ENCODE measurements at regions not wholly inside any gene's neighbourhood (a gene's known extent, or its start where the extent isn't known, plus 50 kb on each side); places are given as distances from the start of the nearest gene placed in this dataset.
A peak's percentile ranks its signal among the peaks of the same experiment; 100 is the strongest.

DNA sequence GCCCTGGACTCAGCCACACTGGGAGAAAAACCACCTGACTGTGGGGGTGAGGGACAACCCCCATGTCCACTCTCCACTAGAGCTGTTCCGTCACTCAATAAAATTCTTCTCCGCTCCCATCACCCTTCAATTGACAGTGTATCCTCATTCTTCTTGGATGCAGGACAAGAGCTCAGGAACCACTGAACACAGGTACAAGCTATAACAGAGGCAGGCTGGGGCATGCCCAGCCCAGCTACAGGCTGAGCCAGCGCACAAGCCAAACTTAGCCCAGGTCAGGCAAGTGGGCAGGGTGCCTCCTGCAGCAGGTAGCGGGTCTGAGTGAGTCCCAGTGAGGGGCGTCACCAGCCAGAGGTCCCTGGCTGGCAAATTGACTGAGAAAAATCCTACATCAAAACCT, 183.4 kb downstream of the HINT1 start:
- Mint-ChIP-seq H3K4me3 (ENCODE audit: unreplicated experiment) (no peak overlapping the region), H3K27ac (ENCODE audit: low read depth, unreplicated experiment) (no peak overlapping the region), H3K27me3 (ENCODE audit: insufficient read depth, unreplicated experiment) (no peaks in the 10 kb centered on the region), H3K4me1 (ENCODE audit: insufficient read depth, unreplicated experiment) (peaks cover 12% of the 10 kb centered on the region), H3K9me3 (ENCODE audit: unreplicated experiment) (peaks cover 16% of the 10 kb centered on the region), H3K36me3 (ENCODE audit: insufficient read depth, unreplicated experiment) (peaks cover 11% of the 10 kb centered on the region)
- TF ChIP-seq, protein P1, sequence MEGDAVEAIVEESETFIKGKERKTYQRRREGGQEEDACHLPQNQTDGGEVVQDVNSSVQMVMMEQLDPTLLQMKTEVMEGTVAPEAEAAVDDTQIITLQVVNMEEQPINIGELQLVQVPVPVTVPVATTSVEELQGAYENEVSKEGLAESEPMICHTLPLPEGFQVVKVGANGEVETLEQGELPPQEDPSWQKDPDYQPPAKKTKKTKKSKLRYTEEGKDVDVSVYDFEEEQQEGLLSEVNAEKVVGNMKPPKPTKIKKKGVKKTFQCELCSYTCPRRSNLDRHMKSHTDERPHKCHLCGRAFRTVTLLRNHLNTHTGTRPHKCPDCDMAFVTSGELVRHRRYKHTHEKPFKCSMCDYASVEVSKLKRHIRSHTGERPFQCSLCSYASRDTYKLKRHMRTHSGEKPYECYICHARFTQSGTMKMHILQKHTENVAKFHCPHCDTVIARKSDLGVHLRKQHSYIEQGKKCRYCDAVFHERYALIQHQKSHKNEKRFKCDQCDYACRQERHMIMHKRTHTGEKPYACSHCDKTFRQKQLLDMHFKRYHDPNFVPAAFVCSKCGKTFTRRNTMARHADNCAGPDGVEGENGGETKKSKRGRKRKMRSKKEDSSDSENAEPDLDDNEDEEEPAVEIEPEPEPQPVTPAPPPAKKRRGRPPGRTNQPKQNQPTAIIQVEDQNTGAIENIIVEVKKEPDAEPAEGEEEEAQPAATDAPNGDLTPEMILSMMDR (IDR thresholded peaks at IDR 0.05; ENCODE audit: unreplicated experiment), result no peak
- ChIA-PET CTCF (no interaction called here), POLR2A (no interaction called here)
- DNase-seq (ENCODE audit: unreplicated experiment), result no peak
- intact Hi-C loops (cut with micrococcal nuclease), result no loop called here
- no TSS peak for BruUV-seq (replicated peaks)

DNA sequence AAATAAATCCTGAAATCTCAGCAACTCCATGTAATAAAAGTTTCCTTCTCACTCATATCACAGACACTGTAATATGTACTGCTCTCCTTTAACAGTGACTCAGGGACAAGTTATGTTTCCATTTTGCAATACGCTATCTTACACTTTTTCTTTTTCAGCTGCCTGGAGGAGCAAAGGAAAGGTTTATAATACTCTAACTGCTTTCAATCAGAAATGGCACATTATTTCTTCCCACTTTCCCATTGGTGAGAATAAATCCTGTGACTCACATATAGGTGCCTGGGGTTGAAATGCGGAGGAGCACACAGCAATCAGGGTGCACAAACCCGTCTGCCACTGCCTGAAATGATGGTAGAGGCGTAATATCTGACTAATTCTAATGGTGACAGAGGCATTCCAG, 186.6 kb downstream of the HINT1 start:
- DNase-seq (ENCODE audit: unreplicated experiment), result peak; percentile 63
- intact Hi-C loops (cut with micrococcal nuclease), result no loop called here
- ChIA-PET POLR2A (no interaction called here), CTCF (no interaction called here)
- Mint-ChIP-seq H3K36me3 (ENCODE audit: insufficient read depth, unreplicated experiment) (peaks cover 11% of the 10 kb centered on the region), H3K27me3 (ENCODE audit: insufficient read depth, unreplicated experiment) (no peaks in the 10 kb centered on the region), H3K4me1 (ENCODE audit: insufficient read depth, unreplicated experiment) (peaks cover 31% of the 10 kb centered on the region), H3K27ac (ENCODE audit: low read depth, unreplicated experiment) (peak overlapping the region; percentile 66), H3K9me3 (ENCODE audit: unreplicated experiment) (peaks cover 16% of the 10 kb centered on the region), H3K4me3 (ENCODE audit: unreplicated experiment) (peak overlapping the region; percentile 28)
- BruUV-seq (replicated peaks), result no TSS peak
- TF ChIP-seq, protein P1 (IDR thresholded peaks at IDR 0.05; ENCODE audit: unreplicated experiment), result no peak

DNA sequence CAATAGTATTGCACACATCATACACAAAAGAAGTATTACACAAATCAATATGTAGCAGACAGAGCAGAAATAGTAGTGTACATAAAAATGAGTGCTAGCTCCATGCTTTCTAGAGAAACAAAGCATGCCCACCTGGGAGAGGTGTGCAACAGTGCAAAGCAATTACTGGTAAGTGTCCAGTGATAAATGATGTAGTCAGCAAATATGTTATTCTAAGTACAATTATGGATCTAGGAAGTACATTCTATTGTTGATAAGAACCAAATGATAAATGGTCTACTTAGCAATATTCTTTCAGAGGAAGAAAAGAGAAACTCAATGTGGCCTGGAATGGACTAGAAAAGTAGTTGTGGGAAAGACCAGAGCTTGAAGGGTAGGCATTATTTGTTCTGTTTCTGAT, 188.6 kb downstream of the HINT1 start:
- Mint-ChIP-seq H3K4me3 (ENCODE audit: unreplicated experiment) (no peak overlapping the region), H3K27me3 (ENCODE audit: insufficient read depth, unreplicated experiment) (no peaks in the 10 kb centered on the region), H3K4me1 (ENCODE audit: insufficient read depth, unreplicated experiment) (peaks cover 31% of the 10 kb centered on the region), H3K36me3 (ENCODE audit: insufficient read depth, unreplicated experiment) (peaks cover 9% of the 10 kb centered on the region), H3K27ac (ENCODE audit: low read depth, unreplicated experiment) (peak overlapping the region; percentile 83), H3K9me3 (ENCODE audit: unreplicated experiment) (peaks cover 8% of the 10 kb centered on the region)
- intact Hi-C loops (cut with micrococcal nuclease), result no loop called here
- ChIA-PET CTCF (interaction anchor here (0.6 to 1.0 kb wide), 2 partner anchors 133 to 253 kb away, joined by 3 to 4 read pairs; no protein-coding TSS in a partner anchor), POLR2A (interaction anchor here (1.0 to 1.3 kb wide), 3 partner anchors 10 to 17 kb away, joined by 3 to 5 read pairs (median 4); no protein-coding TSS in a partner anchor)
- no TSS peak for BruUV-seq (replicated peaks)
- TF ChIP-seq, protein P1 (IDR thresholded peaks at IDR 0.05; ENCODE audit: unreplicated experiment), result no peak
- DNase-seq (ENCODE audit: unreplicated experiment), result no peak

DNA sequence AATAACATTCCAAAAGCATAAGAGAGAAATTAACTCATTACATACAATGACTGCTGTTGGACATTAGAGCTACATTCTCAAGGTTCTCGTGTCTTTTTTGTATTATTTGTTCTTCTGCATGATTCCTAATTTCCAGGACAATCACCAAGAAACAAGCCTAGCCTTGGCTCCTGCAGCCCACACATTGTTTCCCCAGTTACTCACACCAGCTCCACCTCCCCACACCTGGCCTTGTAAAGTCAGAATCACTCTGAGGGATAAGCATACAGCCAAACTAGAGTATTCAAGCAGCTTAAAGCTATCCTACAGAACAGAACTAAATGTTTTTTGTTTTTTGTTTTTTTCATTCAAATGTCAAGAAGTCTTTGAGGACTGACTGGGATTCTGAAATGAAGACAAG, 189.2 kb downstream of the HINT1 start:
- CTCF ChIA-PET, result interaction anchor here (0.6 to 1.0 kb wide), 2 partner anchors 134 to 253 kb away, joined by 3 to 4 read pairs; no protein-coding TSS in a partner anchor
- peak; percentile 9 for DNase-seq (ENCODE audit: unreplicated experiment)
- H3K36me3 Mint-ChIP-seq (ENCODE audit: insufficient read depth, unreplicated experiment), result peaks cover 2% of the 10 kb centered on the region
- H3K9me3 Mint-ChIP-seq (ENCODE audit: unreplicated experiment), result peaks cover 8% of the 10 kb centered on the region
- no peak overlapping the region for H3K4me3 Mint-ChIP-seq (ENCODE audit: unreplicated experiment)
- BruUV-seq (replicated peaks), result no TSS peak
- TF ChIP-seq, protein P1 (IDR thresholded peaks at IDR 0.05; ENCODE audit: unreplicated experiment), result no peak
- H3K27me3 Mint-ChIP-seq (ENCODE audit: insufficient read depth, unreplicated experiment), result no peaks in the 10 kb centered on the region
- H3K4me1 Mint-ChIP-seq (ENCODE audit: insufficient read depth, unreplicated experiment), result peaks cover 31% of the 10 kb centered on the region
- POLR2A ChIA-PET, result interaction anchor here (0.7 to 1.5 kb wide), 6 partner anchors 8 to 735 kb away, joined by 3 to 5 read pairs (median 4); no protein-coding TSS in a partner anchor
- peak overlapping the region; percentile 83 for H3K27ac Mint-ChIP-seq (ENCODE audit: low read depth, unreplicated experiment)
- intact Hi-C loops (cut with micrococcal nuclease), result no loop called here
